DOHH2 (cell line): ENCODE measurements at regions not wholly inside any gene's neighbourhood (a gene's known extent, or its start where the extent isn't known, plus 50 kb on each side); places are given as distances from the start of the nearest gene placed in this dataset.

Source experiments
- H3F3A ChIP-seq: fragments of 200-600 bp; sonication (generic), shearing (Covaris generic); 2 replicates; pipeline ENCODE4 v1.6.0; 2016; ENCODE audit warnings: antibody characterized with exemption, mild to moderate bottlenecking; ENCODE audit not compliant: control insufficient read depth, insufficient read depth
- H3K27ac ChIP-seq: fragments of 200-600 bp; sonication (generic); 2 replicates; pipeline ENCODE4 v1.5.1; 2014; ENCODE audit warnings: low read depth, mild to moderate bottlenecking, low read length, moderate library complexity
- H3K27me3 ChIP-seq: fragments of 200-600 bp; sonication (generic); 2 replicates; pipeline ENCODE4 v1.6.1; 2014; ENCODE audit warnings: mild to moderate bottlenecking, low read length, mixed read lengths; ENCODE audit not compliant: control insufficient read depth
- H3K36me3 ChIP-seq: fragments of 200-600 bp; sonication (generic); 2 replicates; pipeline ENCODE4 v1.6.1; 2014; ENCODE audit warnings: mild to moderate bottlenecking, low read length, moderate library complexity, mixed read lengths; ENCODE audit not compliant: control insufficient read depth
- H3K4me1 ChIP-seq: fragments of 200-600 bp; sonication (generic); 2 replicates; pipeline ENCODE4 v1.6.1; 2014; ENCODE audit warnings: mild to moderate bottlenecking, low read length, mixed read lengths; ENCODE audit not compliant: control insufficient read depth
- H3K4me2 ChIP-seq: fragments of 200-600 bp; sonication (generic); 2 replicates; pipeline ENCODE4 v1.6.0; 2014; ENCODE audit warnings: mild to moderate bottlenecking, low read length, moderate library complexity
- H3K4me3 ChIP-seq: fragments of 200-600 bp; sonication (generic); 2 replicates; pipeline ENCODE4 v1.5.1; 2014; ENCODE audit warnings: mild to moderate bottlenecking, low read length, mixed read lengths
- H3K79me2 ChIP-seq: fragments of 200-600 bp; sonication (generic); 2 replicates; pipeline ENCODE4 v1.6.1; 2014; ENCODE audit warnings: mild to moderate bottlenecking, low read length, mixed read lengths; ENCODE audit not compliant: control insufficient read depth
- H3K9me2 ChIP-seq: fragments of 200-600 bp; sonication (generic); replicated peaks from 2 replicates; pipeline ENCODE4 v1.6.1; 2014; ENCODE audit warnings: mild to moderate bottlenecking, low read length, mixed read lengths; ENCODE audit not compliant: control insufficient read depth
- H3K9me3 ChIP-seq: fragments of 200-600 bp; sonication (generic); 2 replicates; pipeline ENCODE4 v1.6.1; 2014; ENCODE audit warnings: antibody characterized with exemption, low read length, mixed read lengths; ENCODE audit not compliant: control insufficient read depth, insufficient read depth
- H4K20me1 ChIP-seq: fragments of 200-600 bp; sonication (generic); 2 replicates; pipeline ENCODE4 v1.6.0; 2014; ENCODE audit warnings: low read depth, mild to moderate bottlenecking, antibody characterized with exemption, low read length, moderate library complexity; ENCODE audit not compliant: control insufficient read depth, insufficient read depth
- CTCF ChIP-seq: fragments of 200-600 bp; sonication (generic); IDR thresholded peaks from one replicate; pipeline ENCODE4 v1.5.1; 2014; ENCODE audit warnings: antibody characterized with exemption, mild to moderate bottlenecking, low read depth, low read length; ENCODE audit not compliant: poor library complexity, severe bottlenecking
- EZH2phosphoT487 ChIP-seq: fragments of 200-600 bp; sonication (generic); IDR thresholded peaks from 2 replicates; pipeline ENCODE4 v1.6.1; 2017; ENCODE audit warnings: borderline replicate concordance, mild to moderate bottlenecking, antibody characterized with exemption, low read length, moderate library complexity, mixed read lengths

- Histone ChIP-seq H3K9me3 (no peaks in the 10 kb centered on the region), H3K4me3 (no peak overlapping the region), H3K4me1 (no peaks in the 10 kb centered on the region), H3K79me2 (no peaks in the 10 kb centered on the region), H3K36me3 (no peaks in the 10 kb centered on the region), H3K27ac (no peak overlapping the region), H3K9me2 (no peaks in the 10 kb centered on the region), H3K4me2 (no peak overlapping the region), H3K27me3 (peaks cover 2% of the 10 kb centered on the region; the same call in 1 of the 2 replicates), H3F3A (no peaks in the 10 kb centered on the region), H4K20me1 (no peaks in the 10 kb centered on the region)
- no peak for TF ChIP-seq EZH2phosphoT487
- no peak for TF ChIP-seq CTCF
Observed at GRCh38 chr6:47144306-47144705, 102.2 kb upstream of the ADGRF1 start.

GRCh38 chr6:47141963-47142362 is 99.8 kb upstream of the ADGRF1 start:
- Histone ChIP-seq H3K27ac (no peak overlapping the region), H3K79me2 (no peaks in the 10 kb centered on the region), H3K9me2 (no peaks in the 10 kb centered on the region), H4K20me1 (no peaks in the 10 kb centered on the region), H3K4me2 (no peak overlapping the region), H3K4me3 (no peak overlapping the region), H3K36me3 (no peaks in the 10 kb centered on the region), H3K27me3 (peaks cover 6% of the 10 kb centered on the region), H3K4me1 (no peaks in the 10 kb centered on the region), H3K9me3 (no peaks in the 10 kb centered on the region), H3F3A (no peaks in the 10 kb centered on the region)
- no peak for TF ChIP-seq CTCF
- TF ChIP-seq EZH2phosphoT487, result no peak

- no peak overlapping the region for H3K4me2 ChIP-seq
- TF ChIP-seq EZH2phosphoT487, result no peak
- TF ChIP-seq CTCF, result no peak
- H4K20me1 ChIP-seq, result no peaks in the 10 kb centered on the region
- no peaks in the 10 kb centered on the region for H3K9me2 ChIP-seq
- peaks cover 5% of the 10 kb centered on the region for H3K27me3 ChIP-seq
- no peak overlapping the region for H3K27ac ChIP-seq
- H3K4me1 ChIP-seq, result no peaks in the 10 kb centered on the region
- H3K4me3 ChIP-seq, result no peak overlapping the region
- no peaks in the 10 kb centered on the region for H3K36me3 ChIP-seq
- no peaks in the 10 kb centered on the region for H3F3A ChIP-seq
- no peaks in the 10 kb centered on the region for H3K79me2 ChIP-seq
- no peaks in the 10 kb centered on the region for H3K9me3 ChIP-seq
Observed at GRCh38 chr6:47141171-47141570, 99.0 kb upstream of the ADGRF1 start.

GRCh38 chr6:47138046-47138445 is 95.9 kb upstream of the ADGRF1 start:
- Histone ChIP-seq H3K4me1 (no peaks in the 10 kb centered on the region), H3K27ac (no peak overlapping the region)

More at GRCh38 chr6:47138046-47138445, 95.9 kb upstream of the ADGRF1 start:
- H3F3A ChIP-seq, result no peaks in the 10 kb centered on the region
- no peak overlapping the region for H3K4me3 ChIP-seq
- no peaks in the 10 kb centered on the region for H3K36me3 ChIP-seq
- no peaks in the 10 kb centered on the region for H3K9me3 ChIP-seq
- no peaks in the 10 kb centered on the region for H3K79me2 ChIP-seq
- H3K4me2 ChIP-seq, result no peak overlapping the region
- no peaks in the 10 kb centered on the region for H3K9me2 ChIP-seq
- H4K20me1 ChIP-seq, result no peaks in the 10 kb centered on the region
- TF ChIP-seq CTCF, result no peak
- no peak for TF ChIP-seq EZH2phosphoT487
- peaks cover 11% of the 10 kb centered on the region for H3K27me3 ChIP-seq
